ENCODE measurements at regions not wholly inside any gene's neighbourhood (a gene's known extent, or its start where the extent isn't known, plus 50 kb on each side); places are given as distances from the start of the nearest gene placed in this dataset.

DNA sequence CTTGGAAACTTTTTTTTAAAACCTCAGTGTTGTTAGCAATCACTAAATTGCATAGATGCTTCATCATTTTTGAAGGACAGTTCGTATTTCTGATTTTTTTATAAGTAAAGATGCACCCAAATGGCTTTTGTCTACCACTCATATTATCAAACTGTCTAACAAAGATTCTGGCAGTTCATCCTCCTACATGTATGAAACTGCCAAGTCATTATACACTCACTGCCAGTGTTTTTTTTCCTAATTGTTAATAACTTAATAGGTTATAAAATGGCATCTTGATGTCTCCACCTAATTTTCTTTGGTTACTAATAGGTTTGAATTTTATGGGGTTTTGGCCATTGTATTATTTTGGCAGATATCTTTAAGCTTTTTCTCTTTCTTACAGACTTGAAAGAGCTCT is 77.0 kb downstream of the HTR5A start:
- Histone ChIP-seq H3K27me3 (peaks cover 0 to 22% (median 0%) of the 10 kb centered on the region in 4 donors), H3K9me3 (no peaks in the 10 kb centered on the region), H3K4me1 (no peaks in the 10 kb centered on the region), H3K36me3 (no peaks in the 10 kb centered on the region), H3K27ac (no peak overlapping the region), H3K4me3 (no peak overlapping the region)
- no peak for DNase-seq
- WGBS, 2 donors, result 24 to 29% methylated on average over 1 of the region's 1 CpG
- intact Hi-C loops (cut with DNase I), result no loop called here
- no peak for TF ChIP-seq POLR2A (IDR thresholded peaks at IDR 0.05)
- TF ChIP-seq, protein P1, sequence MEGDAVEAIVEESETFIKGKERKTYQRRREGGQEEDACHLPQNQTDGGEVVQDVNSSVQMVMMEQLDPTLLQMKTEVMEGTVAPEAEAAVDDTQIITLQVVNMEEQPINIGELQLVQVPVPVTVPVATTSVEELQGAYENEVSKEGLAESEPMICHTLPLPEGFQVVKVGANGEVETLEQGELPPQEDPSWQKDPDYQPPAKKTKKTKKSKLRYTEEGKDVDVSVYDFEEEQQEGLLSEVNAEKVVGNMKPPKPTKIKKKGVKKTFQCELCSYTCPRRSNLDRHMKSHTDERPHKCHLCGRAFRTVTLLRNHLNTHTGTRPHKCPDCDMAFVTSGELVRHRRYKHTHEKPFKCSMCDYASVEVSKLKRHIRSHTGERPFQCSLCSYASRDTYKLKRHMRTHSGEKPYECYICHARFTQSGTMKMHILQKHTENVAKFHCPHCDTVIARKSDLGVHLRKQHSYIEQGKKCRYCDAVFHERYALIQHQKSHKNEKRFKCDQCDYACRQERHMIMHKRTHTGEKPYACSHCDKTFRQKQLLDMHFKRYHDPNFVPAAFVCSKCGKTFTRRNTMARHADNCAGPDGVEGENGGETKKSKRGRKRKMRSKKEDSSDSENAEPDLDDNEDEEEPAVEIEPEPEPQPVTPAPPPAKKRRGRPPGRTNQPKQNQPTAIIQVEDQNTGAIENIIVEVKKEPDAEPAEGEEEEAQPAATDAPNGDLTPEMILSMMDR (IDR thresholded peaks at IDR 0.05), result no peak

DNA sequence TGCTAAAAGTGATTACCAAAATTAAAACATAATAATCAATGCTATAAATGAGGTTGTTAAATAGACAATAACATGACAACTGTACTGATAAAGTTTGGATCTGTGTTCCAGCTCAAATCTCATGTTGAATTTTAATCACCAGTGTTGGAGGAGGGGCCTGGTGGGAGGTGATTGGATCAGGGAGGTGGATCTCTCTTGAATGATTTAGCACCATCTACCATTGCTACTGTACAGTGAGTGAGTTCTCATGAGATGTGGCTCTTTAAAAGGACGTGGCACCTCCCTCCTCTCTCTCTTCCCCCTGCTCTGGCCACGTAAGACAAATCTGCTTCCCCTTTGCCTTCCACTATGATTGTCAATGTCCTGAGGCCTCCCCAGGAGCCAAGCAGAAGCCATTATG is 77.5 kb downstream of the HTR5A start:
- 30 to 35% methylated on average over 2 of the region's 2 CpGs for WGBS, 2 donors
- H3K4me3 ChIP-seq, result no peak overlapping the region
- no peaks in the 10 kb centered on the region for H3K36me3 ChIP-seq
- DNase-seq, result no peak
- H3K9me3 ChIP-seq, result no peaks in the 10 kb centered on the region
- peaks cover 0 to 18% (median 0%) of the 10 kb centered on the region in 4 donors for H3K27me3 ChIP-seq
- no peaks in the 10 kb centered on the region for H3K4me1 ChIP-seq
- intact Hi-C loops (cut with DNase I), result no loop called here
- no peak overlapping the region for H3K27ac ChIP-seq
- no peak for TF ChIP-seq POLR2A (IDR thresholded peaks at IDR 0.05)
- TF ChIP-seq, protein P1 (IDR thresholded peaks at IDR 0.05), result no peak

DNA sequence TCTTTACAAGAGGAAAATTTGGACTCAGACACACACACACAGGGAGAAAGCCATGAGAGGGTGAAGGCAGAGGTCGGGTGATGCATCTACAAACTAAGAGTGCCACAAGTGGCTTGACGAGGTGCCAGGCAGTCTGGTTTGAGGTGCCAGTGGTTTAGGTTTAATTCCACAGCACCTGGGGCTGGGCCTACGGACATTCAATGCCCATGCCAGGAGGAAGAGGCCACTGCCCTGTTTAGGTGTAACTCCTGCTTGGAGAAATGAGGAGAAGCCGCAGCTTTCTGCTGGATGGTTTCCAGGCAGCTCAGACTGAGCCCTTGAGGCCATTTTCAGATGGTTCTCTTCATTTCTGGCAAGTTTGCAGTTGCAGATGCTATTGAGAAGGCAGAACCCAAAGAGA is 83.6 kb downstream of the HTR5A start:
- Histone ChIP-seq H3K27ac (no peak overlapping the region), H3K36me3 (no peaks in the 10 kb centered on the region), H3K4me1 (no peaks in the 10 kb centered on the region), H3K4me3 (no peak overlapping the region), H3K9me3 (peaks cover 0 to 7% (median 0%) of the 10 kb centered on the region in 3 donors), H3K27me3 (peaks cover 0 to 21% (median 0%) of the 10 kb centered on the region in 4 donors)
- no peak for TF ChIP-seq POLR2A (IDR thresholded peaks at IDR 0.05)
- TF ChIP-seq, protein P1 (IDR thresholded peaks at IDR 0.05), result no peak
- no peak for DNase-seq
- intact Hi-C loops (cut with DNase I), result no loop called here
- 30% methylated on average over 4 of the region's 4 CpGs; no CpG with 5 or more reads in 1 of the 2 donors for WGBS, 2 donors

DNA sequence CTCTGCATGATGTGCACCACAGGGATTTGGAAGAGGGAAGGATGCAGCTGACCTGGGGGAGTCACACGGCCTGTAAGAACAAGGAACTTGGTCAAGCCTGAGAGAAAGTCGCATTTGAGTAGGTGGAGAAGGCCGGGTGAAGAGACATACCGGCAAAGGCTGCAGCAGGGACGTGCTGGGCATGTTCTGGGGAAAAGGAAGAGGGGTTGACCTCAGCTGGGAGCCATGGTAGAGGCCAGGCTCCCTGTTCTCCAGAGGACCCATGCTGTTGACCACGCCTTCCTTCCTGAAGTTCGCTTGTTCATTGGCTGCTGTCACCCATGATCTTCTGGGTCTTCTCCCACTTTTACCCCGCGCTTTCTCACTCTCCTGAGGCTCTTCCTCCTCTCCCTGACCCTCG is 84.5 kb downstream of the HTR5A start:
- H3K36me3 ChIP-seq, result no peaks in the 10 kb centered on the region
- 49 to 64% methylated on average over 10 of the region's 10 CpGs for WGBS, 2 donors
- H3K9me3 ChIP-seq, result peaks cover 0 to 7% (median 0%) of the 10 kb centered on the region in 3 donors
- intact Hi-C loops (cut with DNase I), result no loop called here
- no peaks in the 10 kb centered on the region for H3K4me1 ChIP-seq
- H3K27ac ChIP-seq, result no peak overlapping the region
- no peak for DNase-seq
- TF ChIP-seq POLR2A (IDR thresholded peaks at IDR 0.05), result no peak
- TF ChIP-seq, protein P1 (IDR thresholded peaks at IDR 0.05), result no peak
- peaks cover 0 to 21% (median 0%) of the 10 kb centered on the region in 4 donors for H3K27me3 ChIP-seq
- H3K4me3 ChIP-seq, result no peak overlapping the region

DNA sequence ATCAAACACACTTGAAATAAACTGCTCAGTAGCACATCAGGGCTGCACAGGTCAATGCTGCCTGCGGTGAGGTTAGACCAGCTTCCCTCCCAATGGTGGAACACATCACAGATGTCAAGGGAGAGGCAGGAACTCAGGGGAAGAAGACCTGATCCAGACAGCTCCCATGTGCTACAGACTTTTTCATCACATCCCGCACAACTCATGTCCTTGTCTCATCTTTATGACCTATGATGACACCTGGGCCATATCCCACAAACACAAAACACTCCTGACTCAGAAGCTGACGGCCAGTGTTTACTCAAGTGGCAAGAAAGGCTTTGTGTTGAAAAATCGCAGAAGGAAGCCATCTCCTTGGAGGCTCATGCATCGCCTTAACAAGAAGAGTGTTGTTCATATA is 91.6 kb downstream of the HTR5A start:
- no peak for DNase-seq
- Histone ChIP-seq H3K9me3 (no peaks in the 10 kb centered on the region), H3K4me1 (no peaks in the 10 kb centered on the region), H3K4me3 (no peak overlapping the region), H3K27me3 (peaks cover 0 to 8% (median 0%) of the 10 kb centered on the region in 4 donors), H3K36me3 (no peaks in the 10 kb centered on the region), H3K27ac (no peak overlapping the region)
- TF ChIP-seq, protein P1 (IDR thresholded peaks at IDR 0.05), result no peak
- no peak for TF ChIP-seq POLR2A (IDR thresholded peaks at IDR 0.05)
- WGBS, 2 donors, result 55 to 58% methylated on average over 5 of the region's 5 CpGs
- intact Hi-C loops (cut with DNase I), result no loop called here

Data from esophagus squamous epithelium (tissue), 5 donors.